Mesodermal cell (in vitro differentiated cells): ENCODE measurements at regions not wholly inside any gene's neighbourhood (a gene's known extent, or its start where the extent isn't known, plus 50 kb on each side); places are given as distances from the start of the nearest gene placed in this dataset.

ENCODE experiments used
- H3K27ac ChIP-seq: 2 replicates; pipeline ENCODE4 v1.7.0; 2013; ENCODE audit warnings: mild to moderate bottlenecking, low read depth, low read length, moderate library complexity; ENCODE audit not compliant: severe bottlenecking
- H3K36me3 ChIP-seq: 2 replicates; pipeline ENCODE4 v1.7.1; 2013; ENCODE audit warnings: mild to moderate bottlenecking, low read length, moderate library complexity; ENCODE audit not compliant: control insufficient read depth, insufficient read depth
- H3K4me1 ChIP-seq: one replicate; pipeline ENCODE4 v1.7.1; 2013; ENCODE audit warnings: mild to moderate bottlenecking, low read length; ENCODE audit not compliant: insufficient read depth, control insufficient read depth, poor library complexity, severe bottlenecking
- H3K4me3 ChIP-seq: 2 replicates; pipeline ENCODE4 v1.7.0; 2013; ENCODE audit warnings: low read length, control low read depth, mild to moderate bottlenecking; ENCODE audit not compliant: insufficient read depth, poor library complexity, severe bottlenecking; ENCODE audit errors: extremely low read depth
- H3K9me3 ChIP-seq: 2 replicates; pipeline ENCODE4 v1.7.1; 2013; ENCODE audit warnings: mild to moderate bottlenecking, low read length, moderate library complexity; ENCODE audit not compliant: control insufficient read depth
- WGBS, 2 experiments: methylation state at CpG; one replicate each; pipeline ENCODE4 v1.1.5; 2013; ENCODE audit warnings: missing lambda C conversion rate in 2 of 2; ENCODE audit not compliant: insufficient coverage in 2 of 2; 5-methylcytosine and 5-hydroxymethylcytosine counted together

GRCh38 chr5:25764733-25765132, 1120.0 kb upstream of the CDH10 start:
- Histone ChIP-seq H3K9me3 (no peaks in the 10 kb centered on the region), H3K4me1 (peaks cover 2% of the 10 kb centered on the region), H3K4me3 (no peak overlapping the region), H3K27ac (no peak overlapping the region), H3K36me3 (no peaks in the 10 kb centered on the region)

GRCh38 chr5:25763781-25764180, 1119.0 kb upstream of the CDH10 start:
- no peaks in the 10 kb centered on the region for H3K9me3 ChIP-seq
- H3K4me1 ChIP-seq: peaks cover 2% of the 10 kb centered on the region
- WGBS, 2 experiments: 83 to 92% methylated on average over 1 to 2 of the region's 3 CpGs

GRCh38 chr5:25754895-25755294, 1110.1 kb upstream of the CDH10 start:
- H3K36me3 ChIP-seq: no peaks in the 10 kb centered on the region
- H3K27ac ChIP-seq: no peak overlapping the region
- no peaks in the 10 kb centered on the region for H3K4me1 ChIP-seq
- 35 to 63% methylated on average over 2 of the region's 3 CpGs for WGBS, 2 experiments
- peaks cover 30% of the 10 kb centered on the region for H3K9me3 ChIP-seq
- H3K4me3 ChIP-seq: no peak overlapping the region

More at GRCh38 chr5:25763781-25764180, 1119.0 kb upstream of the CDH10 start:
- H3K36me3 ChIP-seq: no peaks in the 10 kb centered on the region
- no peak overlapping the region for H3K4me3 ChIP-seq
- H3K27ac ChIP-seq: no peak overlapping the region

GRCh38 chr5:25744908-25745307, 1100.1 kb upstream of the CDH10 start:
- 20 to 67% methylated on average over 1 of the region's 4 CpGs for WGBS, 2 experiments
- H3K36me3 ChIP-seq: no peaks in the 10 kb centered on the region
- H3K9me3 ChIP-seq: no peaks in the 10 kb centered on the region
- H3K27ac ChIP-seq: peak overlapping the region; percentile 8
- no peaks in the 10 kb centered on the region for H3K4me1 ChIP-seq
- no peak overlapping the region for H3K4me3 ChIP-seq

GRCh38 chr5:25716680-25717079, 1071.9 kb upstream of the CDH10 start:
- Histone ChIP-seq H3K4me3 (no peak overlapping the region), H3K36me3 (no peaks in the 10 kb centered on the region), H3K4me1 (no peaks in the 10 kb centered on the region), H3K9me3 (no peaks in the 10 kb centered on the region), H3K27ac (no peak overlapping the region)
- WGBS, 2 experiments: no CpG with 5 or more reads among the region's 1 CpG

- 87% methylated on average over 3 of the region's 7 CpGs; no CpG with 5 or more reads in 1 of the 2 experiments for WGBS, 2 experiments
- H3K4me3 ChIP-seq: no peak overlapping the region
- no peak overlapping the region for H3K27ac ChIP-seq
- no peaks in the 10 kb centered on the region for H3K9me3 ChIP-seq
- no peaks in the 10 kb centered on the region for H3K36me3 ChIP-seq
- no peaks in the 10 kb centered on the region for H3K4me1 ChIP-seq
Observed at GRCh38 chr5:25713259-25713658, 1068.5 kb upstream of the CDH10 start.

- Histone ChIP-seq H3K9me3 (no peaks in the 10 kb centered on the region), H3K27ac (no peak overlapping the region), H3K36me3 (no peaks in the 10 kb centered on the region), H3K4me3 (no peak overlapping the region), H3K4me1 (no peaks in the 10 kb centered on the region)
- no CpG with 5 or more reads among the region's 2 CpGs for WGBS, 2 experiments
Observed at GRCh38 chr5:25707093-25707492, 1062.3 kb upstream of the CDH10 start.

- no peak overlapping the region for H3K4me3 ChIP-seq
- no peaks in the 10 kb centered on the region for H3K36me3 ChIP-seq
- H3K27ac ChIP-seq: no peak overlapping the region
- WGBS, 2 experiments: 89 to 100% methylated on average over 1 to 3 of the region's 4 CpGs
- no peaks in the 10 kb centered on the region for H3K9me3 ChIP-seq
- H3K4me1 ChIP-seq: no peaks in the 10 kb centered on the region
Observed at GRCh38 chr5:25701936-25702335, 1057.2 kb upstream of the CDH10 start.

- WGBS, 2 experiments: 80% methylated on average over 1 of the region's 1 CpG; no CpG with 5 or more reads in 1 of the 2 experiments
- Histone ChIP-seq H3K9me3 (no peaks in the 10 kb centered on the region), H3K4me3 (no peak overlapping the region), H3K27ac (no peak overlapping the region), H3K36me3 (no peaks in the 10 kb centered on the region), H3K4me1 (no peaks in the 10 kb centered on the region)
Observed at GRCh38 chr5:25694801-25695200, 1050.0 kb upstream of the CDH10 start.

GRCh38 chr5:25688156-25688555, 1043.4 kb upstream of the CDH10 start:
- H3K36me3 ChIP-seq: no peaks in the 10 kb centered on the region
- WGBS, 2 experiments: no CpG with 5 or more reads among the region's 3 CpGs
- no peaks in the 10 kb centered on the region for H3K4me1 ChIP-seq
- no peak overlapping the region for H3K4me3 ChIP-seq
- H3K9me3 ChIP-seq: no peaks in the 10 kb centered on the region
- no peak overlapping the region for H3K27ac ChIP-seq

GRCh38 chr5:25669645-25670401, 1025.0 kb upstream of the CDH10 start:
- no peak overlapping the region for H3K4me3 ChIP-seq
- H3K27ac ChIP-seq: no peak overlapping the region
- H3K4me1 ChIP-seq: no peaks in the 10 kb centered on the region
- 100% methylated on average over 1 of the region's 1 CpG; no CpG with 5 or more reads in 1 of the 2 experiments for WGBS, 2 experiments
- H3K9me3 ChIP-seq: no peaks in the 10 kb centered on the region
- no peaks in the 10 kb centered on the region for H3K36me3 ChIP-seq
